Endometrial microvascular endothelial cells (primary cell): ENCODE measurements at regions not wholly inside any gene's neighbourhood (a gene's known extent, or its start where the extent isn't known, plus 50 kb on each side); places are given as distances from the start of the nearest gene placed in this dataset.

Source experiments
- in situ Hi-C: cut with HindIII; loops from 2 replicates; pipeline ENCODE4 v1.10.0; 2017; ENCODE audit warnings: low sequenced_read_pairs, low pct_unique_long_range_greater_than_20kb; ENCODE audit errors: inconsistent ontology term

DNA sequence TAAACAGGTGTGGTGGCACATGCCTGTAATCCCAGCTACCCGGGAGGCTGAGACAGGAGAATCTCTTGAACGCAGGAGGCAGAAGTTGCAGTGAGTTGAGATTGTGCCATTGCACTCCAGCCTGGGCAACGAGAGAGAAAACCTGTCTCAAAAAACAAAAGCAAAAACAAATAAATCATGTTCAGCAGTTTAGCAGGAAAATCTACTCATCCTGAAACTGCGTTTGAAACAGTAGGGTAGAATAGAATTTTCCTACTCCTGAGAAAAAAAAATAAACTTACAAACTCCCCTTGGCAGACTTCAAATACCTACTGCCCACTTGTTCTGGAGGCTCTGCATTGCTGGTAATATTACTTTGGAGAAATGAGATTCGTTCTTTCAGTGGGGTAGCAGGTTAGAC is 367.7 kb downstream of the GADD45G start:
- in situ Hi-C loops, result no loop called here

GRCh38 chr9:89974582-89974981 is 369.8 kb downstream of the GADD45G start:
- in situ Hi-C loops, result no loop called here

DNA sequence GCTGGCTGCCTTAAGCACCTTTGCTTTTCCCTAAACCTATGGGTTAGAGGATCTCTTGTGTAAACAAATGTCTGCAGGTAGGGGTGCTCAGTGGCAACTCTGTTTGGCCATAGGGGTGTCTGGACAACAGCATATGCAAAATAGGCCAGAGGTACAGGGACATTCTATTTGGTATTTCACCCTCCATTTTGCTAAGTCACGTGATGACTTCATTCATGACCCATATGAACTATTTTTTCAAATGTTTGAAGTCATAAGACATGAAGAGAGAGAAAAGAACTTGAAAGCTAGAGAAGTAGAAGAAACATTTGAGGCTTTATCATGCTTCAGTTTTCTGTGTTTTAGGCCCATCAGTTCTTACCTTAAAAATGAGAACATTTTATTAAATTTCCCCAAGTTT is 370.2 kb downstream of the GADD45G start:
- in situ Hi-C loops, result no loop called here

- in situ Hi-C loops, result no loop called here
These were observed 370.8 kb downstream of the GADD45G start for GRCh38 chr9:89975630-89976029.

GRCh38 chr9:89978185-89978584 is 373.4 kb downstream of the GADD45G start:
- in situ Hi-C loops, result no loop called here

DNA sequence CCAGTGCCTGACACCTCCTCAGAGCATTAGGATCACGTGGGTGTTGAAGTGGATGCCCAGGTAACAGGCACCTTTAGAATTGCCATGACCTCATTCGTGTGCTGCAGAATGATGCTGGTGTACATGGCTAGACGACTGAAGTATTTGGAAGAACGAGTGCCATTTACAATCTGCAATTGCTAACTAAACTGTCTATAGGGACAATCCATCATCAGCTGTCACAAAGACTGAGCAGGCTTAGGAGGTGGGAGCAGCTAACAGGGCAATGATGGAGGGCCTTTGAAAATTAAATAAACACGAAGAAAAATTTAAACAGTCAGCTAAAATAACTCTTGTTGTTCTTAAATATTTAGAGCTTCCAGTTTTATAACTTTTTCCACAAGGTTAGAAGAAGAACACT is 375.8 kb downstream of the GADD45G start:
- in situ Hi-C loops, result no loop called here

DNA sequence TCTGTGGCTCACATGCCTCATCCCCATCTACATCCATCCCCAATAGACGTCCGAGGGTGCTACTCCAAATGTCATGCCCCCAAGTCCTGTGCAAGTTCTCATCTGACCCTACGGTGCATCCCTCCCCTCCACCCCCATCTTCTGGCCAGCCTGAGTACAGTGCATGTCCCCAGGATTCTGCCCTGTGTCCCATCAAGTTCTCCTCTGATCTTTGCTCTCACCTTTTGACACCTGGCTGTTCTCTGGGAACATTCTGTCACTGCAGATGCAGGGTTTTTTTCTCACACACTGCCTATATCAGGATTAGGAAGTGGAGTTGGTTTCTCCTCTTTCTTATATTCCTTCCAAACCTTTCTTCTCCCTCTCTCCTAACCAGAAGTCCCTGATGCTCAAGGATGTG is 377.2 kb downstream of the GADD45G start:
- in situ Hi-C loops, result no loop called here

- in situ Hi-C loops, result no loop called here
These were observed 378.6 kb downstream of the GADD45G start for GRCh38 chr9:89983411-89983810.

DNA sequence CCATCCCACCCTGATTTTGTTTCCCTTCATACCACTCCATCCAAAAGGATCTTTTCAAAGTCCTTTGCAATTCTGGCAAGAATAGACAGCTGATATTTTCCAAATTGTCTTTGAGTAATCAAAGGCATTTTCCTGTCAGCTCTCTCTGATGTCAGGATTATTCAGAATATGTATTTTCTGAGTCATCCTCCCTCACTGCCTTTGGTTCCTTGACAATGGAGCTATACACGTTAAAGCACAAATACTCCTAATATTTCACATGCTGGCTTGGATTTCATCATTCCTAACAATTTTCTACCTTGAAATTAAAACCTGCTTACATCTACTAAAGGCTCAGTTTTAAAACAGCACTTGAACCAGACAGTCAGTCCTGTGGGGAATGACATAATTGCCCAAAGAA is 379.4 kb downstream of the GADD45G start:
- in situ Hi-C loops, result no loop called here

GRCh38 chr9:89985068-89985467 is 380.3 kb downstream of the GADD45G start:
- in situ Hi-C loops, result no loop called here

DNA sequence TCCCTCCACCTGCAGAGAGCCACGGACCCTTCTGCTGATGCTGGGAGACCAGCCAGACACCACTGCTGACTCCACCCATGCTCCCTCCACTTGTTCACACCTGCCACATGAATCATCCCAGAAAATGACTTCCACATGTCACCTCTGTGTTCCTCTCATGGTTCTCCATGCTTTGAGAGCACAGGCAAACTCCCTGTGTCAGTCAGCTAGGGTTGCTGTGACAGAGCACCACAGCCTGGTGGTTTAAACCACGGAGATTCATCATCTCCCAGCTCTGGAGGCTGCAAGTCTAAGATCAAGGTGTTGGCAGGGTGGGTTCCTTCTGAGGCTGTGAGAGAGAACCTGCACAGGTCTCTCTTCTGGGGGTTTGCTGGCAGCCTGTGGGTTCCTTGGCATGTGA is 381.4 kb downstream of the GADD45G start:
- in situ Hi-C loops, result no loop called here

GRCh38 chr9:89988458-89988857 is 383.6 kb downstream of the GADD45G start:
- in situ Hi-C loops, result no loop called here

- in situ Hi-C loops, result no loop called here
These were observed 386.5 kb downstream of the GADD45G start for GRCh38 chr9:89991204-89991790.

DNA sequence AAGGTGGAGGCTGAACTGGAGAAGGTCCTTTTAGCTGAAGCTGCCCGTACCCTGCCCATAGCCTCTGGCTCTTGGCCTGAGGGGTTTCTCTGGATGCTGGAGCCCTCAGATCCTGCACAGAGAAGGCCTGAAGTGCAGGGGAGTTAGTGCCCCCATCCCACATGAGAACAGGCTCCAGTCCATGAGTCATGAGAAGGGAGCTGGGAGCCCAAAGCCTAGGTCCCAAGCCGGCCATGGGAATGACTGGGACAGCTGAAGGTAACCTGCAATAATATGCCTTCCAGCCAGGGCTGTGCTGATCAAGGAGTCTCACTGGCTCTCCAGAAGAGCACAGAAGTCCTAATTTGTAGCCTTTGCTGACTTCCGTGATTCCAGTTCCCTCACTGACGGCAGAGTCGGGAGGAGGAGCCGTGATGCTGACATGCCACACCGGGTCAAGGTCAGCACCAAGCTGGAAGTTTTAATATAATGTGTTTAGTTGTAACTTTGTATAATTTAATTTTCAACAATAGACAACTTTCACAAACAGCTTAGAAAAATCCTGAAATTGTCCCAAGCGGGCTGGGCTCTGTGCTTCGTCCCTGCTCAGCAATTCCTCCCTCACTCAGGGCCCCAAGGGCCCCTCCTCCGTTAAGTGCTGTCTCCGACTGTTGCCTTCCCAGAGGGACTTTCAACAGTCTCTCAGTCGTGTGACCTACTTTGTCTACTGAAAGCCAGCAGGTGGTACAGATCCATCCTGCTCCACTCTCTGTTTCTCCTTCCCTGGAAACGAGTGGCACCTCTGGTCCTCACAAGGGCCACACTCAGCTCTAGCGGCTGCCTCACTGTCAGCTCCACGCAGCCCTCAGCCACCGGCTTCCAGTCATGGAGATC is 387.8 kb downstream of the GADD45G start:
- in situ Hi-C loops, result no loop called here

GRCh38 chr9:89993678-89994630 is 389.1 kb downstream of the GADD45G start:
- in situ Hi-C loops, result no loop called here

- in situ Hi-C loops, result no loop called here
These were observed 390.3 kb downstream of the GADD45G start for GRCh38 chr9:89994988-89995613.

DNA sequence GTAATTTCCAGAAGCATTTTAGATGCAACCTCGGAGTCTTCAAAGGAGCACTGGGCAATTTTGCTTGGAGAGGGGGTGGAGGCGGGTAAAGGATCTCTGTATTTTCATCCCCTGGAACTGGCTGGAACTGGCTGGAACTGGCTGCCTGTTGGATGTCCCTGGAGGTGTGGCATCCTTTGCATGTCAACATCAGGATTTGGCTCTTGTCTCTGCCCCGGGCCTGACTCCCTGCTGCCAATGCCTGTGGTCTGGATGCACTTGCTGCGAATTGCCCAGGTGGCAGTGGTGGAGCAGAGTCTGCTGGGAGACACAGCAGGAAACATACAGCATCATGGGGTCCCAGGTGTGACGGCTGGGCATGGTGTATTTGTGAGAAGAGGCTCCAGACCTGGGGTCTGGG is 391.3 kb downstream of the GADD45G start:
- in situ Hi-C loops, result no loop called here

DNA sequence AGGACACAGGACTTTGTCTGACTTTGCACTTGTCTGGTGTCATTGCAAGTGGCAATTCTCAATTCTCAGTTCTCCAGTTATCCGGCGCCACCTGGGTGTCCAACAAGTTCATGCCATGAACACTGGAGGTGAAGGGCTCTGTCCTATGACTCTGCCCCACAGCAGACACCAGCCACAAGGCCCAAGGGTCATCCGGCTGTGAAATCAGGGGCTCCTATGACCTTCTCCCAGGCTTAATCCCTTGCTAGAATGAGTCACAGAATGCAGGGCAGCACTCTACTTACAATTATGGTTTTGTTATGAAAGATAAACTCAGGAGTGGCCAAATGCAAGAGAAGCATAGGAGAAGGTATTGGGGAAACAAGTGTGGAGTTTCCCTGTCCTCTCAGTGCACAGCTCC is 392.0 kb downstream of the GADD45G start:
- in situ Hi-C loops, result no loop called here

GRCh38 chr9:89998633-89999032 is 393.8 kb downstream of the GADD45G start:
- in situ Hi-C loops, result no loop called here
